IMR-90 (cell line): ENCODE measurements at regions not wholly inside any gene's neighbourhood (a gene's known extent, or its start where the extent isn't known, plus 50 kb on each side); places are given as distances from the start of the nearest gene placed in this dataset.

Experiments used
- ATAC-seq: fragments of 200-7000 bp; cut with Tn5 transposase; 2 replicates; pipeline ENCODE4 v1.9.1; 2020; ENCODE audit warnings: low read depth, mild to moderate bottlenecking, moderate library complexity
- BruUV-seq: library from RNA; stranded (reverse); fragments of 400-500 nt; replicated peaks from 2 replicates; lab custom pipeline; 2021; lab: Mats Ljungman, UMichigan
- CTCF ChIA-PET: fragments of 300-600 bp; formaldehyde crosslinking; extraction: SDS; loops from one replicate; lab custom pipeline; 2021; ENCODE audit warnings: antibody characterized with exemption; lab: Yijun Ruan, JAX
- POLR2A ChIA-PET: fragments of 300-600 bp; sonication (Branson Sonifier 250); formaldehyde crosslinking; loops from one replicate; lab custom pipeline; 2022; ENCODE audit warnings: antibody characterized with exemption; ENCODE audit not compliant: unreplicated experiment; lab: Charles Lee
- DNase-seq: peaks from one replicate; pipeline ENCODE4 v3.0.0; 2013
- H2AFZ ChIP-seq: replicated peaks from 2 replicates; pipeline ENCODE3; 2013; ENCODE audit warnings: low read length, mild to moderate bottlenecking; ENCODE audit not compliant: poor library complexity
- H2AK5ac ChIP-seq: 2 replicates; pipeline ENCODE4 v1.6.1; 2013; ENCODE audit warnings: low read depth, low read length, inconsistent platforms
- H2AK9ac ChIP-seq: replicated peaks from 2 replicates; pipeline ENCODE3; 2013; ENCODE audit warnings: mild to moderate bottlenecking, low read depth, low read length, moderate library complexity; ENCODE audit not compliant: poor library complexity
- H2BK120ac ChIP-seq: 2 replicates; pipeline ENCODE4 v1.6.1; 2013; ENCODE audit warnings: low read depth, low read length, inconsistent platforms
- H2BK15ac ChIP-seq: 3 replicates; pipeline ENCODE4 v1.6.1; 2013; ENCODE audit warnings: low read depth, low read length, inconsistent platforms
- H2BK20ac ChIP-seq: 2 replicates; pipeline ENCODE4 v1.6.1; 2013; ENCODE audit warnings: low read depth, mild to moderate bottlenecking, inconsistent platforms, low read length, moderate library complexity
- H2BK5ac ChIP-seq: 2 replicates; pipeline ENCODE4 v1.6.1; 2013; ENCODE audit warnings: mild to moderate bottlenecking, low read depth, low read length, inconsistent platforms; ENCODE audit not compliant: poor library complexity, severe bottlenecking
- H3K14ac ChIP-seq: replicated peaks from 2 replicates; pipeline ENCODE4 v1.6.1; 2013; ENCODE audit warnings: low read depth, low read length, inconsistent platforms
- H3K18ac ChIP-seq: 2 replicates; pipeline ENCODE4 v1.6.1; 2013; ENCODE audit warnings: low read depth, low read length, control low read depth
- H3K23ac ChIP-seq: 2 replicates; pipeline ENCODE4 v1.6.1; 2013; ENCODE audit warnings: low read depth, low read length, inconsistent platforms
- H3K27ac ChIP-seq: 2 replicates; pipeline ENCODE4 v1.5.1; 2013; ENCODE audit warnings: mild to moderate bottlenecking, control low read depth, low read length; ENCODE audit not compliant: insufficient read depth
- H3K27me3 ChIP-seq: 2 replicates; pipeline ENCODE4 v1.6.1; 2013; ENCODE audit warnings: low read length; ENCODE audit not compliant: control insufficient read depth, insufficient read depth
- H3K36me3 ChIP-seq: 2 replicates; pipeline ENCODE4 v1.6.1; 2013; ENCODE audit warnings: low read length, mixed read lengths; ENCODE audit not compliant: control insufficient read depth, insufficient read depth
- H3K4ac ChIP-seq: 2 replicates; pipeline ENCODE4 v1.6.1; 2013; ENCODE audit warnings: low read depth, low read length, inconsistent platforms
- H3K4me1 ChIP-seq: 2 replicates; pipeline ENCODE4 v1.6.1; 2013; ENCODE audit warnings: low read length, mixed read lengths; ENCODE audit not compliant: control insufficient read depth, insufficient read depth
- H3K4me2 ChIP-seq: 2 replicates; pipeline ENCODE4 v1.6.1; 2013; ENCODE audit warnings: low read depth, mild to moderate bottlenecking, control low read depth, low read length, moderate library complexity
- H3K4me3 ChIP-seq: 2 replicates; pipeline ENCODE4 v1.5.1; 2013; ENCODE audit warnings: low read depth, mild to moderate bottlenecking, control low read depth, low read length, moderate library complexity; ENCODE audit not compliant: insufficient read depth
- H3K56ac ChIP-seq: 2 replicates; pipeline ENCODE4 v1.6.1; 2013; ENCODE audit warnings: low read length, inconsistent platforms; ENCODE audit not compliant: insufficient read depth; ENCODE audit errors: extremely low read depth
- H3K79me1 ChIP-seq, 2 experiments: 2 replicates each; pipeline ENCODE4 v1.6.1; 2013; ENCODE audit warnings: low read length in 2 of 2, inconsistent platforms in 1 of 2, low read depth in 1 of 2
- H3K9ac ChIP-seq: 2 replicates; pipeline ENCODE4 v1.6.1; 2013; ENCODE audit warnings: low read depth, low read length, control low read depth
- H3K9me1 ChIP-seq: 2 replicates; pipeline ENCODE4 v1.6.1; 2013; ENCODE audit warnings: low read length, inconsistent platforms; ENCODE audit not compliant: insufficient read depth
- H3K9me3 ChIP-seq: 2 replicates; pipeline ENCODE4 v1.6.1; 2013; ENCODE audit warnings: low read length; ENCODE audit not compliant: control insufficient read depth, insufficient read depth
- H4K20me1 ChIP-seq: 2 replicates; pipeline ENCODE4 v1.6.1; 2013; ENCODE audit warnings: low read length, inconsistent platforms; ENCODE audit not compliant: insufficient read depth
- H4K5ac ChIP-seq: 2 replicates; pipeline ENCODE4 v1.6.1; 2013; ENCODE audit warnings: mild to moderate bottlenecking, low read depth, low read length, control low read depth
- H4K8ac ChIP-seq, 2 experiments: 2 replicates each; pipeline ENCODE4 v1.6.1; 2013; ENCODE audit warnings: low read depth in 2 of 2, low read length in 2 of 2, control low read depth in 1 of 2, inconsistent platforms in 1 of 2
- H4K91ac ChIP-seq: 2 replicates; pipeline ENCODE4 v1.6.1; 2013; ENCODE audit warnings: low read depth, low read length, inconsistent platforms; ENCODE audit not compliant: insufficient read depth
- BHLHE40 ChIP-seq: fragments of 150-350 bp; IDR thresholded peaks from 2 replicates; pipeline ENCODE4 v1.6.1; 2016; ENCODE audit warnings: mild to moderate bottlenecking, low read depth, low read length
- CEBPB ChIP-seq: IDR thresholded peaks from 2 replicates; pipeline ENCODE4 v1.6.1; 2012; ENCODE audit warnings: low read depth, low read length, improper control_type of control experiment
- CHD1 ChIP-seq: IDR thresholded peaks from 2 replicates; pipeline ENCODE4 v1.6.1; 2012; ENCODE audit warnings: low read depth, low read length, improper control_type of control experiment
- CTCF ChIP-seq: conservative IDR thresholded peaks from 2 replicates; pipeline ENCODE4 v1.5.1; 2012; ENCODE audit warnings: mild to moderate bottlenecking, low read depth, low read length, improper control_type of control experiment
- ELK1 ChIP-seq: fragments of 150-350 bp; IDR thresholded peaks from 2 replicates; pipeline ENCODE4 v1.6.1; 2016; ENCODE audit warnings: low read depth, mild to moderate bottlenecking, low read length, moderate library complexity, borderline replicate concordance
- FOS ChIP-seq: fragments of 150-350 bp; IDR thresholded peaks from 2 replicates; pipeline ENCODE4 v1.6.1; 2016; ENCODE audit warnings: low read depth, low read length
- MAFK ChIP-seq: IDR thresholded peaks from 2 replicates; pipeline ENCODE4 v1.6.1; 2012; ENCODE audit warnings: low read depth, low read length, improper control_type of control experiment
- MAZ ChIP-seq: IDR thresholded peaks from 2 replicates; pipeline ENCODE4 v1.6.1; 2012; ENCODE audit warnings: low read depth, mild to moderate bottlenecking, low read length, improper control_type of control experiment, moderate library complexity, borderline replicate concordance
- MXI1 ChIP-seq: IDR thresholded peaks from 2 replicates; pipeline ENCODE4 v1.6.1; 2012; ENCODE audit warnings: low read depth, mild to moderate bottlenecking, low read length, moderate library complexity, borderline replicate concordance
- NFE2L2 ChIP-seq: fragments of 150-350 bp; IDR thresholded peaks from 2 replicates; pipeline ENCODE4 v1.6.1; 2016; ENCODE audit warnings: low read depth, mild to moderate bottlenecking, low read length
- POLR2A ChIP-seq: IDR thresholded peaks from 2 replicates; pipeline ENCODE4 v1.6.1; 2012; ENCODE audit warnings: mild to moderate bottlenecking, low read depth, low read length
- RAD21 ChIP-seq: IDR thresholded peaks from 2 replicates; pipeline ENCODE4 v1.6.1; 2012; ENCODE audit warnings: low read length, improper control_type of control experiment
- RFX5 ChIP-seq: IDR thresholded peaks from 2 replicates; pipeline ENCODE4 v1.8.0; 2012; ENCODE audit warnings: low read depth, mild to moderate bottlenecking, low read length, moderate library complexity
- SMC3 ChIP-seq: fragments of 150-350 bp; IDR thresholded peaks from 2 replicates; pipeline ENCODE4 v1.6.1; 2016; ENCODE audit warnings: low read depth, mild to moderate bottlenecking, antibody characterized with exemption, low read length, moderate library complexity
- USF2 ChIP-seq: fragments of 150-350 bp; IDR thresholded peaks from 2 replicates; pipeline ENCODE4 v1.6.1; 2017; ENCODE audit warnings: mild to moderate bottlenecking, antibody characterized with exemption, low read length, low read depth
- WGBS, 2 experiments: methylation state at CpG; one replicate each; pipeline versions ENCODE4 v1.1.5 to v1.1.7; 2013; ENCODE audit warnings: missing lambda C conversion rate in 2 of 2; ENCODE audit not compliant: insufficient read length in 1 of 2; ENCODE audit errors: extremely low coverage in 2 of 2; 5-methylcytosine and 5-hydroxymethylcytosine counted together
- dilution Hi-C: fragments of 300-500 bp; cut with HindIII; formaldehyde crosslinking; loops from one replicate; pipeline ENCODE4 v1.14.3; 2018; ENCODE audit warnings: low sequenced_read_pairs; ENCODE audit not compliant: unreplicated experiment
- in situ Hi-C: fragments of 300-500 bp; cut with MboI; formaldehyde crosslinking; loops from 3 replicates; pipeline ENCODE4 v1.14.3; 2019; ENCODE audit warnings: low sequenced_read_pairs, inconsistent platforms, mixed read lengths
- intact Hi-C: fragments of 100-400 bp; cut with micrococcal nuclease; formaldehyde crosslinking; loops from 2 replicates; pipeline ENCODE4 v1.10.0; 2022

- no peak overlapping the region for H2AK5ac ChIP-seq
- H3K79me1 ChIP-seq: no peaks in the 10 kb centered on the region
- no peaks in the 10 kb centered on the region for H3K9me1 ChIP-seq
- intact Hi-C loops (loop anchor here (10.0 kb wide), 1 partner anchor 125 kb away; no protein-coding TSS in a partner anchor), in situ Hi-C loops (no loop called here), dilution Hi-C loops (no loop called here)
- no CpG with 5 or more reads among the region's 3 CpGs for WGBS, 2 experiments
- H4K20me1 ChIP-seq: no peaks in the 10 kb centered on the region
- H3K4me2 ChIP-seq: no peak overlapping the region
- ChIA-PET CTCF (interaction anchor here (1.5 kb wide), 1 partner anchor 22 kb away, joined by 4 read pairs; no protein-coding TSS in a partner anchor), POLR2A (no interaction called here)
- no peak overlapping the region for H2BK5ac ChIP-seq
- H3K27ac ChIP-seq: no peak overlapping the region
- no peak overlapping the region for H4K91ac ChIP-seq
- H3K36me3 ChIP-seq: no peaks in the 10 kb centered on the region
- no peak overlapping the region for H2AK9ac ChIP-seq
- H3K9me3 ChIP-seq: no peaks in the 10 kb centered on the region
- no peak overlapping the region for H4K8ac ChIP-seq
- no peak overlapping the region for H3K9ac ChIP-seq
- peaks cover 4% of the 10 kb centered on the region for H3K4me1 ChIP-seq
- no peak overlapping the region for H4K5ac ChIP-seq
- no peak for ATAC-seq
- H3K4me3 ChIP-seq: no peak overlapping the region
- no peak overlapping the region for H3K18ac ChIP-seq
- no peak overlapping the region for H2BK15ac ChIP-seq
- no peak overlapping the region for H3K4ac ChIP-seq
- no peak overlapping the region for H3K14ac ChIP-seq
- no peak overlapping the region for H2AFZ ChIP-seq
- no peak for TF ChIP-seq BHLHE40
- TF ChIP-seq FOS: no peak
- no peak for TF ChIP-seq MAFK
- no peak for TF ChIP-seq RFX5
- TF ChIP-seq USF2: no peak
- TF ChIP-seq SMC3: no peak
- TF ChIP-seq NFE2L2: no peak
- TF ChIP-seq CTCF: no peak
- no peak for TF ChIP-seq CHD1
- no peak for TF ChIP-seq POLR2A
- TF ChIP-seq CEBPB: no peak
- TF ChIP-seq MAZ: no peak
- no peak for TF ChIP-seq MXI1
- no peak for TF ChIP-seq ELK1
- TF ChIP-seq RAD21: no peak
- H3K56ac ChIP-seq: no peak overlapping the region
- H2BK120ac ChIP-seq: no peak overlapping the region
- no peak overlapping the region for H3K23ac ChIP-seq
- DNase-seq: no peak
- H3K27me3 ChIP-seq: no peaks in the 10 kb centered on the region
- H2BK20ac ChIP-seq: no peak overlapping the region
- no TSS peak for BruUV-seq
These were observed 627.4 kb upstream of the NR5A2 start for GRCh38 chr1:199399996-199400724.
